GM12878 (cell line): ENCODE measurements at regions not wholly inside any gene's neighbourhood (a gene's known extent, or its start where the extent isn't known, plus 50 kb on each side); places are given as distances from the start of the nearest gene placed in this dataset.

Experiments
- ATAC-seq: fragments of 200-7000 bp; cut with Tn5 transposase; 3 replicates; pipeline ENCODE4 v1.9.1; 2020; ENCODE audit warnings: mild to moderate bottlenecking, moderate library complexity
- BruUV-seq: library from RNA; stranded (reverse); fragments of 400-500 nt; replicated peaks from 2 replicates; lab custom pipeline; 2021; lab: Mats Ljungman, UMichigan
- CTCF ChIA-PET: fragments of 300-600 bp; sonication (Branson Sonifier 250); formaldehyde crosslinking; extraction: SDS; loops from one replicate; lab custom pipeline; 2021; ENCODE audit warnings: inconsistent platforms; lab: Yijun Ruan, JAX
- POLR2A ChIA-PET: fragments of 350-600 bp; formaldehyde crosslinking; extraction: SDS; loops from one replicate; lab custom pipeline; 2021; ENCODE audit warnings: inconsistent platforms; lab: Charles Lee
- RAD21 ChIA-PET: fragments of 300-600 bp; sonication (Branson Sonifier 250); formaldehyde crosslinking; loops from one replicate; lab custom pipeline; 2023; ENCODE audit warnings: antibody characterized with exemption; ENCODE audit not compliant: unreplicated experiment; lab: Charles Lee
- SMC1A ChIA-PET: fragments of 300-600 bp; sonication (Branson Sonifier 250); formaldehyde crosslinking; loops from one replicate; lab custom pipeline; 2023; ENCODE audit not compliant: unreplicated experiment, uncharacterized antibody; lab: Charles Lee
- DNase-seq: peaks from one replicate; pipeline ENCODE4 v3.0.0-alpha.2; 2011; ENCODE audit warnings: low read depth, low spot score
- FAIRE-seq: peaks from 3 replicates; lab custom pipeline; 2011; peaks lifted over from hg19 to GRCh38; lab: Jason Lieb, UNC
- H2AFZ ChIP-seq: 2 replicates; pipeline ENCODE4 v1.6.0; 2011; ENCODE audit warnings: low read depth, low read length, control low read depth; ENCODE audit not compliant: control insufficient read depth
- H3K27ac ChIP-seq: 2 replicates; pipeline ENCODE4 v1.5.1; 2011; ENCODE audit warnings: control low read depth; ENCODE audit not compliant: control insufficient read depth, insufficient read depth
- H3K27me3 ChIP-seq, 2 experiments: replicated peaks in 1 of 2; 2 replicates each; pipeline versions ENCODE4 v1.6.0 to v1.6.1; 2011; ENCODE audit warnings: low read length in 1 of 2; ENCODE audit not compliant: control insufficient read depth in 2 of 2, insufficient read depth in 2 of 2
- H3K36me3 ChIP-seq, 2 experiments: 2 replicates each; pipeline ENCODE4 v1.5.1; 2011; ENCODE audit warnings: low read length in 1 of 2; ENCODE audit not compliant: control insufficient read depth in 2 of 2, insufficient read depth in 2 of 2
- H3K4me1 ChIP-seq: 2 replicates; pipeline ENCODE4 v1.6.1; 2011; ENCODE audit warnings: mild to moderate bottlenecking, low read length, moderate library complexity, mixed read lengths; ENCODE audit not compliant: control insufficient read depth, insufficient read depth
- H3K4me2 ChIP-seq: 2 replicates; pipeline ENCODE4 v1.6.0; 2011; ENCODE audit warnings: control low read depth; ENCODE audit not compliant: control insufficient read depth, insufficient read depth
- H3K4me3 ChIP-seq: fragments of 200-600 bp; sonication (generic); 2 replicates; pipeline ENCODE4 v1.5.1; 2016
- H3K79me2 ChIP-seq: 2 replicates; pipeline ENCODE4 v1.6.0; 2011; ENCODE audit warnings: low read length; ENCODE audit not compliant: control insufficient read depth, insufficient read depth
- H3K9ac ChIP-seq: 2 replicates; pipeline ENCODE4 v1.8.0; 2011; ENCODE audit warnings: low read length, control low read depth, mixed read lengths; ENCODE audit not compliant: control insufficient read depth, insufficient read depth
- H3K9me3 ChIP-seq: replicated peaks from 3 replicates; pipeline ENCODE4 v1.5.1; 2011; ENCODE audit warnings: mild to moderate bottlenecking, low read length; ENCODE audit not compliant: control insufficient read depth, insufficient read depth
- H4K20me1 ChIP-seq: 2 replicates; pipeline ENCODE4 v1.6.0; 2011; ENCODE audit not compliant: control insufficient read depth, insufficient read depth
- ATF2 ChIP-seq: IDR thresholded peaks from 2 replicates; pipeline ENCODE4 v1.6.1; 2012; ENCODE audit warnings: low read length, inconsistent platforms
- HDAC6 ChIP-seq: fragments of 200-600 bp; sonication (generic); IDR thresholded peaks from one replicate; pipeline ENCODE4 v1.8.0; 2017; ENCODE audit warnings: antibody characterized with exemption; ENCODE audit not compliant: unreplicated experiment
- IRF4 ChIP-seq: IDR thresholded peaks from 2 replicates; pipeline ENCODE4 v1.6.1; 2011; ENCODE audit warnings: low read depth, low read length
- MEF2A ChIP-seq: IDR thresholded peaks from 2 replicates; pipeline ENCODE4 v1.6.1; 2011; ENCODE audit warnings: low read depth, mild to moderate bottlenecking, low read length, moderate library complexity; ENCODE audit not compliant: insufficient read depth
- NFXL1 ChIP-seq: fragments of 450-650 bp; IDR thresholded peaks from 2 replicates; pipeline ENCODE4 v1.6.1; 2017; ENCODE audit warnings: antibody characterized with exemption, mild to moderate bottlenecking, borderline replicate concordance
- NR2C2 ChIP-seq: IDR thresholded peaks from 2 replicates; pipeline ENCODE4 v1.6.1; 2011; ENCODE audit warnings: borderline replicate concordance, low read depth; ENCODE audit not compliant: control insufficient read depth, insufficient read length
- SIX5 ChIP-seq: IDR thresholded peaks from 2 replicates; pipeline ENCODE4 v1.6.1; 2011; ENCODE audit warnings: mild to moderate bottlenecking, low read depth, low read length, moderate library complexity; ENCODE audit not compliant: severe bottlenecking
- SPI1 ChIP-seq: IDR thresholded peaks from 2 replicates; pipeline ENCODE4 v1.6.1; 2011; ENCODE audit warnings: low read depth, mild to moderate bottlenecking, low read length, moderate library complexity, borderline replicate concordance; ENCODE audit not compliant: insufficient read depth
- ZNF217 ChIP-seq: fragments of 450-650 bp; IDR thresholded peaks from 2 replicates; pipeline ENCODE4 v1.6.1; 2017; ENCODE audit warnings: antibody characterized with exemption, mild to moderate bottlenecking
- WGBS: methylation state at CpG from one replicate; pipeline ENCODE4 v1.1.6; 2016; ENCODE audit warnings: low lambda C conversion rate; ENCODE audit not compliant: insufficient replicate concordance, insufficient coverage; ENCODE audit errors: missing lambda C conversion rate; 5-methylcytosine and 5-hydroxymethylcytosine counted together
- in situ Hi-C: fragments of 300-500 bp; cut with MboI; formaldehyde crosslinking; loops from 9 replicates; pipeline ENCODE4 v1.14.3; 2018; ENCODE audit warnings: mixed read lengths
- intact Hi-C: fragments of 100-400 bp; cut with micrococcal nuclease; formaldehyde crosslinking; loops from one replicate; pipeline ENCODE4 v1.14.2; 2022; ENCODE audit not compliant: unreplicated experiment

- Histone ChIP-seq H2AFZ (no peak overlapping the region), H3K36me3 (no peaks in the 10 kb centered on the region), H3K79me2 (no peaks in the 10 kb centered on the region), H3K9me3 (no peaks in the 10 kb centered on the region), H3K27me3 (no peaks in the 10 kb centered on the region), H3K4me3 (no peak overlapping the region), H3K27ac (no peak overlapping the region), H3K4me2 (no peak overlapping the region), H3K9ac (no peak overlapping the region), H4K20me1 (no peaks in the 10 kb centered on the region), H3K4me1 (peaks cover 6% of the 10 kb centered on the region)
- ChIA-PET CTCF (interaction anchor here (1.5 to 1.7 kb wide), 2 partner anchors 80 to 370 kb away, joined by 3 to 4 read pairs; no protein-coding TSS in a partner anchor), RAD21 (interaction anchor here (0.9 kb wide), 1 partner anchor 371 kb away, joined by 3 read pairs; no protein-coding TSS in a partner anchor), POLR2A (interaction anchor here (0.6 kb wide), 1 partner anchor 419 kb away, joined by 7 read pairs; no protein-coding TSS in a partner anchor), SMC1A (interaction anchor here (1.0 to 1.6 kb wide), 6 partner anchors 13 to 601 kb away, joined by 3 to 5 read pairs (median 3); no protein-coding TSS in a partner anchor)
- no TSS peak for BruUV-seq
- ATAC-seq = no peak
- in situ Hi-C loops = no loop called here
- FAIRE-seq = no peak
- no peak for DNase-seq
- no peak for TF ChIP-seq ATF2
- TF ChIP-seq SPI1 = peak; percentile 45; the same call in 1 of the 2 replicates
- intact Hi-C loops = no loop called here
- WGBS = 61% methylated on average over 10 of the region's 10 CpGs
Observed at GRCh38 chr12:102539651-102540553, 59.5 kb upstream of the IGF1 start.

GRCh38 chr12:102535306-102535705, 54.9 kb upstream of the IGF1 start:
- Histone ChIP-seq H3K4me1 (no peaks in the 10 kb centered on the region), H2AFZ (no peak overlapping the region), H3K9me3 (no peaks in the 10 kb centered on the region), H3K27me3 (no peaks in the 10 kb centered on the region), H3K36me3 (no peaks in the 10 kb centered on the region), H4K20me1 (no peaks in the 10 kb centered on the region), H3K9ac (no peak overlapping the region), H3K4me3 (no peak overlapping the region), H3K27ac (no peak overlapping the region), H3K79me2 (no peaks in the 10 kb centered on the region), H3K4me2 (no peak overlapping the region)
- DNase-seq = no peak
- 61% methylated on average over 8 of the region's 8 CpGs for WGBS
- no TSS peak for BruUV-seq
- ChIA-PET SMC1A (no interaction called here), RAD21 (no interaction called here), CTCF (no interaction called here), POLR2A (no interaction called here)
- in situ Hi-C loops = no loop called here
- intact Hi-C loops = no loop called here
- no peak for ATAC-seq
- TF ChIP-seq IRF4 (no peak), HDAC6 (no peak), NFXL1 (no peak), NR2C2 (no peak), SIX5 (no peak), ZNF217 (no peak), MEF2A (no peak)
- no peak for FAIRE-seq
